ENCODE measurements at regions not wholly inside any gene's neighbourhood (a gene's known extent, or its start where the extent isn't known, plus 50 kb on each side); places are given as distances from the start of the nearest gene placed in this dataset.

DNA sequence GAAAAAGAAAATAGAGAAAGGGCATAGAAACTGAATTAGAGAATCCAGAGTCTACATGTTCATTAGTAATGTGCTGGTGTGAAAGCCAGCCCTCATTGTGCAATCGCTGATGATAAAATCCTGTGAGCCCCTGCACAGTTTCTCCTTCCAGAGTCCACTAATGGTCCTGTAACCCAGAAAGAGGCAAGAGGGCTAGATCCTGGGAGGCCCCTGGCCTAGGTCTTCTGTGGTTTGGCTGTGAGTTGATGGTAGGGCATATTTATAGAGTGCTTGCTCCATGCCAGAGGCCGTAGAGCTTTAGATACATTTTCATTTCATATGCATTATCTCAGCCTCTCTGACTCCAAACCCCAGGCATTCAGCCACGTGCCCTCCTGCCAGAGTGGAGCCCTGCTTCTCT, 94.9 kb upstream of the MTHFD1L start:
- TF ChIP-seq, protein P1, sequence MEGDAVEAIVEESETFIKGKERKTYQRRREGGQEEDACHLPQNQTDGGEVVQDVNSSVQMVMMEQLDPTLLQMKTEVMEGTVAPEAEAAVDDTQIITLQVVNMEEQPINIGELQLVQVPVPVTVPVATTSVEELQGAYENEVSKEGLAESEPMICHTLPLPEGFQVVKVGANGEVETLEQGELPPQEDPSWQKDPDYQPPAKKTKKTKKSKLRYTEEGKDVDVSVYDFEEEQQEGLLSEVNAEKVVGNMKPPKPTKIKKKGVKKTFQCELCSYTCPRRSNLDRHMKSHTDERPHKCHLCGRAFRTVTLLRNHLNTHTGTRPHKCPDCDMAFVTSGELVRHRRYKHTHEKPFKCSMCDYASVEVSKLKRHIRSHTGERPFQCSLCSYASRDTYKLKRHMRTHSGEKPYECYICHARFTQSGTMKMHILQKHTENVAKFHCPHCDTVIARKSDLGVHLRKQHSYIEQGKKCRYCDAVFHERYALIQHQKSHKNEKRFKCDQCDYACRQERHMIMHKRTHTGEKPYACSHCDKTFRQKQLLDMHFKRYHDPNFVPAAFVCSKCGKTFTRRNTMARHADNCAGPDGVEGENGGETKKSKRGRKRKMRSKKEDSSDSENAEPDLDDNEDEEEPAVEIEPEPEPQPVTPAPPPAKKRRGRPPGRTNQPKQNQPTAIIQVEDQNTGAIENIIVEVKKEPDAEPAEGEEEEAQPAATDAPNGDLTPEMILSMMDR (IDR thresholded peaks at IDR 0.05) = no peak
- TF ChIP-seq POLR2AphosphoS5 (IDR thresholded peaks at IDR 0.05) (no peak), POLR2A (IDR thresholded peaks at IDR 0.05; ENCODE audit: low read depth) (no peak)
